Gastroesophageal sphincter (tissue), 3 donors: ENCODE measurements at regions not wholly inside any gene's neighbourhood (a gene's known extent, or its start where the extent isn't known, plus 50 kb on each side); places are given as distances from the start of the nearest gene placed in this dataset.

Experiments used
- EP300 ChIP-seq: sonication (generic); formaldehyde crosslinking; IDR thresholded peaks from one replicate; pipeline ENCODE4 v1.6.1; 2017; ENCODE audit warnings: antibody characterized with exemption, mild to moderate bottlenecking
- POLR2A ChIP-seq, 2 donors: fragments of 450-650 bp; IDR thresholded peaks; one replicate each; pipeline ENCODE4 v1.6.1; 2017; ENCODE audit warnings: antibody characterized with exemption in 2 of 2, mild to moderate bottlenecking in 2 of 2, moderate library complexity in 1 of 2
- POLR2AphosphoS5 ChIP-seq: sonication (generic); formaldehyde crosslinking; IDR thresholded peaks from one replicate; pipeline ENCODE4 v1.6.1; 2017; ENCODE audit warnings: antibody characterized with exemption
- TF ChIP-seq, protein P1 (sequence below), 4 experiments: fragments of 200-600 bp in 2 of 4; fragments of 450-650 bp in 2 of 4; sonication (generic) in 1 of 4; IDR thresholded peaks; one replicate each; pipeline ENCODE4 v1.5.1; 2017 to 2019; ENCODE audit warnings: antibody characterized with exemption in 4 of 4, mild to moderate bottlenecking in 2 of 4, moderate library complexity in 2 of 4

GRCh38 chr14:41392226-41392625, 214.4 kb upstream of the LRFN5 start:
- TF ChIP-seq, protein P1, sequence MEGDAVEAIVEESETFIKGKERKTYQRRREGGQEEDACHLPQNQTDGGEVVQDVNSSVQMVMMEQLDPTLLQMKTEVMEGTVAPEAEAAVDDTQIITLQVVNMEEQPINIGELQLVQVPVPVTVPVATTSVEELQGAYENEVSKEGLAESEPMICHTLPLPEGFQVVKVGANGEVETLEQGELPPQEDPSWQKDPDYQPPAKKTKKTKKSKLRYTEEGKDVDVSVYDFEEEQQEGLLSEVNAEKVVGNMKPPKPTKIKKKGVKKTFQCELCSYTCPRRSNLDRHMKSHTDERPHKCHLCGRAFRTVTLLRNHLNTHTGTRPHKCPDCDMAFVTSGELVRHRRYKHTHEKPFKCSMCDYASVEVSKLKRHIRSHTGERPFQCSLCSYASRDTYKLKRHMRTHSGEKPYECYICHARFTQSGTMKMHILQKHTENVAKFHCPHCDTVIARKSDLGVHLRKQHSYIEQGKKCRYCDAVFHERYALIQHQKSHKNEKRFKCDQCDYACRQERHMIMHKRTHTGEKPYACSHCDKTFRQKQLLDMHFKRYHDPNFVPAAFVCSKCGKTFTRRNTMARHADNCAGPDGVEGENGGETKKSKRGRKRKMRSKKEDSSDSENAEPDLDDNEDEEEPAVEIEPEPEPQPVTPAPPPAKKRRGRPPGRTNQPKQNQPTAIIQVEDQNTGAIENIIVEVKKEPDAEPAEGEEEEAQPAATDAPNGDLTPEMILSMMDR (IDR thresholded peaks at IDR 0.05) = no peak
- no peak for TF ChIP-seq POLR2A (IDR thresholded peaks at IDR 0.05)
- TF ChIP-seq POLR2AphosphoS5 = no peak
- TF ChIP-seq EP300 = no peak
